ENCODE measurements at regions not wholly inside any gene's neighbourhood (a gene's known extent, or its start where the extent isn't known, plus 50 kb on each side); places are given as distances from the start of the nearest gene placed in this dataset.

DNA sequence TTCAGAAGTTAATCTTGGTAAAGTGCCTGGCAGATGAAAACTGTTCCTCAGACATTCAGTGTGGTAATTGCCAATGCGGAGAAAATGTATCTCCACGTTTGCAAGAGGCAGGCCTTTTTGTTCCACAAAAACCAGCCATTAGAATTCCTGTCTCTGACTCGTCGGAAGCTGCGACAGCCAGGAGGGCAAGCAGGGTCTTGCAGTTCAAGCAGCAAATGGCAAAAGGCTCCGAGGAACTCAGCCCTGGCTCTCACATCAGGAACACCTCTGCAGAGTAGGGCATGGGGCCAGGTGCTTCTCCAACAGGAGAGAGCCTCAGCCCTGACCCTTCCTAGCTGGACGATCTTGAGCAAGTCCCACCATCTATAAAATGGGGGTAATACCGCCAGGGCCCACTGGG, 69.0 kb upstream of the CPLX2 start:
- Histone ChIP-seq H3K9me3 (ENCODE audit: insufficient read depth in 2 of 2, low read depth in 1 of 2, low read length in 1 of 2) (no peaks in the 10 kb centered on the region), H4K91ac (replicated peaks; ENCODE audit: insufficient read length, low read length) (no peak overlapping the region), H2AFZ (ENCODE audit: low read length) (no peak overlapping the region), H2BK15ac (ENCODE audit: low read length) (no peak overlapping the region), H3K4me3 (ENCODE audit: extremely low read depth in 1 of 4, insufficient read depth in 2 of 4, low read depth in 3 of 4, low read length in 4 of 4) (no peak overlapping the region), H3K79me1 (ENCODE audit: low read depth, low read length) (no peaks in the 10 kb centered on the region), H3K27me3 (replicated peaks in 1 of 4; ENCODE audit: control insufficient read depth in 3 of 4, extremely low read depth in 1 of 4, insufficient read depth in 3 of 4, low read length in 3 of 4) (peaks cover 0 to 4% (median 0%) of the 10 kb centered on the region in 4 experiments; a peak in 1 of 7 replicates), H3K23ac (ENCODE audit: insufficient read length) (no peak overlapping the region), H3K9ac (replicated peaks in 1 of 4; ENCODE audit: extremely low read depth in 1 of 4, low read depth in 3 of 4, low read length in 3 of 4) (no peak overlapping the region), H3K18ac (ENCODE audit: extremely low read depth, low read length) (no peak overlapping the region), H3K23me2 (ENCODE audit: low read depth, low read length) (peaks cover 5% of the 10 kb centered on the region; the same call in 1 of the 2 replicates), H3K4me2 (ENCODE audit: insufficient read depth in 1 of 2, low read depth in 2 of 2, low read length in 2 of 2) (no peak overlapping the region), H2BK120ac (replicated peaks; ENCODE audit: low read depth, low read length) (no peak overlapping the region), H2AK5ac (ENCODE audit: low read depth, low read length) (no peak overlapping the region), H3K56ac (replicated peaks; ENCODE audit: insufficient read length, low read depth, low read length) (no peak overlapping the region), H3K27ac (ENCODE audit: low read depth, low read length) (no peak overlapping the region), H3K4ac (replicated peaks; ENCODE audit: insufficient read length, low read depth, low read length) (no peak overlapping the region), H3K79me2 (ENCODE audit: control insufficient read depth in 1 of 2, insufficient read depth in 2 of 2, low read length in 2 of 2) (no peaks in the 10 kb centered on the region), H3K14ac (ENCODE audit: insufficient read length) (no peak overlapping the region), H2BK12ac (ENCODE audit: low read depth, low read length) (no peak overlapping the region), H4K20me1 (replicated peaks in 1 of 2; ENCODE audit: control insufficient read depth in 1 of 2, insufficient read depth in 2 of 2, low read length in 2 of 2) (no peaks in the 10 kb centered on the region), H4K5ac (ENCODE audit: insufficient read length, low read depth, low read length) (no peak overlapping the region), H3K36me3 (ENCODE audit: control insufficient read depth in 2 of 4, insufficient read depth in 4 of 4, low read length in 3 of 4) (no peaks in the 10 kb centered on the region), H4K8ac (ENCODE audit: extremely low read depth, insufficient read depth, low read length) (no peak overlapping the region), H3K4me1 (replicated peaks in 1 of 4; ENCODE audit: control insufficient read depth in 3 of 4, insufficient read depth in 4 of 4, low read length in 3 of 4) (peaks cover 2 to 11% (median 8%) of the 10 kb centered on the region in 4 experiments; a peak in 6 of 7 replicates), H2BK20ac (ENCODE audit: low read length) (no peak overlapping the region), H2BK5ac (ENCODE audit: low read depth, low read length) (no peak overlapping the region)
- TF ChIP-seq GABPA (IDR thresholded peaks at IDR 0.05; ENCODE audit: borderline replicate concordance, insufficient read depth, low read length), result no peak
- TF ChIP-seq RXRA (IDR thresholded peaks at IDR 0.05; ENCODE audit: insufficient read depth, low read depth, low read length), result no peak
- TF ChIP-seq KDM5A (IDR thresholded peaks at IDR 0.05; ENCODE audit: low read length), result no peak
- no peak for TF ChIP-seq SRF (IDR thresholded peaks at IDR 0.05; ENCODE audit: low read depth, low read length)
- TF ChIP-seq ATF3 (IDR thresholded peaks at IDR 0.05; ENCODE audit: insufficient read depth, low read depth, low read length), result no peak
- no peak for TF ChIP-seq CBX5 (IDR thresholded peaks at IDR 0.05; ENCODE audit: low read depth, low read length)
- TF ChIP-seq POLR2A (IDR thresholded peaks at IDR 0.05; ENCODE audit: control extremely low read depth in 1 of 2, low read depth in 2 of 2, low read length in 2 of 2), result no peak
- TF ChIP-seq BRCA1 (IDR thresholded peaks at IDR 0.05; ENCODE audit: low read depth, low read length), result no peak
- no peak for TF ChIP-seq CHD2 (IDR thresholded peaks at IDR 0.05; ENCODE audit: low read length)
- no peak for TF ChIP-seq YY1 (IDR thresholded peaks at IDR 0.05; ENCODE audit: low read depth, low read length)
- no peak for TF ChIP-seq KDM1A (IDR thresholded peaks at IDR 0.05; ENCODE audit: borderline replicate concordance, low read length)
- no peak for TF ChIP-seq CHD1 (IDR thresholded peaks at IDR 0.05; ENCODE audit: low read depth, low read length)
- no peak for TF ChIP-seq MAFK (IDR thresholded peaks at IDR 0.05; ENCODE audit: low read depth, low read length)
- no peak for TF ChIP-seq PHF8 (conservative IDR thresholded peaks at IDR 0.05; ENCODE audit: low read depth, low read length)
- no peak for TF ChIP-seq CTBP2 (IDR thresholded peaks at IDR 0.05; ENCODE audit: borderline replicate concordance, insufficient read depth, insufficient read length, low read length)
- FAIRE-seq, result no peak
- ChIA-PET POLR2A (ENCODE audit: partially characterized antibody) (interaction anchor here (0.6 kb wide), 1 partner anchor 10 kb away, joined by 3 read pairs; no protein-coding TSS in a partner anchor), CTCF (ENCODE audit: partially characterized antibody) (interaction anchor here (0.9 to 1.3 kb wide), 3 partner anchors 16 to 57 kb away, joined by 4 read pairs; no protein-coding TSS in a partner anchor)
- DNase-seq (ENCODE audit: low read depth in 1 of 2, low spot score in 2 of 2), result no peak
- whole genome bisulfite sequencing, 2 experiments (ENCODE audit: extremely low coverage in 1 of 2, insufficient coverage in 1 of 2, insufficient read length in 1 of 2, insufficient replicate concordance in 2 of 2, low coverage in 1 of 2, low lambda C conversion rate in 2 of 2, missing lambda C conversion rate in 1 of 2), result 83% methylated on average over 8 of the region's 8 CpGs; no CpG with 5 or more reads in 1 of the 2 experiments
